ENCODE measurements at regions not wholly inside any gene's neighbourhood (a gene's known extent, or its start where the extent isn't known, plus 50 kb on each side); places are given as distances from the start of the nearest gene placed in this dataset.

GRCh38 chr2:215830304-215830703 lies 183.0 kb downstream of the MREG start:
- Histone ChIP-seq H2AFZ (ENCODE audit: low read length) (no peak overlapping the region), H3K4me3 (replicated peaks in 1 of 3; ENCODE audit: insufficient read depth in 1 of 3, low read depth in 2 of 3, low read length in 3 of 3) (no peak overlapping the region), H3K4me1 (ENCODE audit: insufficient read depth, low read length) (peaks cover 98% of the 10 kb centered on the region), H3K4me2 (ENCODE audit: low read depth, low read length) (no peak overlapping the region), H3K27ac (ENCODE audit: extremely low read length, insufficient read depth, low read length) (peak overlapping the region; percentile 98), H3K27me3 (ENCODE audit: control insufficient read depth in 1 of 2, insufficient read depth in 2 of 2, low read length in 2 of 2) (no peaks in the 10 kb centered on the region), H3K9ac (ENCODE audit: insufficient read depth, low read depth, low read length) (0 out of 2 replicates have a peak overlapping the region, but pooled peaks have one; percentile 13), H4K20me1 (ENCODE audit: insufficient read depth, low read length) (no peaks in the 10 kb centered on the region), H3K9me3 (ENCODE audit: low read length) (no peaks in the 10 kb centered on the region), H3K36me3 (replicated peaks in 1 of 2; ENCODE audit: control insufficient read depth in 1 of 2, insufficient read depth in 2 of 2, low read length in 2 of 2) (no peaks in the 10 kb centered on the region), H3K79me2 (ENCODE audit: insufficient read depth, low read length) (no peaks in the 10 kb centered on the region)
- ATAC-seq (no peak), DNase-seq (ENCODE audit: low spot score) (peak; percentile 55), FAIRE-seq (no peak)
- BruUV-seq (replicated peaks) = no TSS peak
- POLR2A ChIA-PET = interaction anchor here (1.0 kb wide), 2 partner anchors 36 to 81 kb away, joined by 6 read pairs; no protein-coding TSS in a partner anchor
- in situ Hi-C loops (cut with HindIII; ENCODE audit: extremely low pct_ligation_motif_present, low pct_unique_long_range_greater_than_20kb) (no loop called here), intact Hi-C loops (cut with micrococcal nuclease; ENCODE audit: unreplicated experiment) (loop anchor here (5.0 kb wide), 2 partner anchors 413 to 518 kb away; partner anchors contain the start of gene ATIC)
- WGBS (ENCODE audit: low lambda C conversion rate) = 90% methylated on average over 4 of the region's 4 CpGs
- CTCF ChIA-PET (ENCODE audit: low intra/inter-chr PET ratio, low total read pairs) = no interaction called here
- TF ChIP-seq JUN (CRISPR knock-in tag; IDR thresholded peaks at IDR 0.05) = 0 out of 2 replicates have a peak, but pooled peaks have one; percentile 27
- no peak for TF ChIP-seq TMF1 (CRISPR knock-in tag; IDR thresholded peaks at IDR 0.05; ENCODE audit: low read depth)
- TF ChIP-seq GTF2F1 (IDR thresholded peaks at IDR 0.05; ENCODE audit: low read length) = no peak
- TF ChIP-seq EP300 (IDR thresholded peaks at IDR 0.05; ENCODE audit: low read depth in 2 of 2, low read length in 2 of 2) = peak in 1 of 2 experiments; percentile 21; a peak in 1 of 4 replicates
- no peak for TF ChIP-seq EP300 (CRISPR knock-in tag; IDR thresholded peaks at IDR 0.05; ENCODE audit: borderline replicate concordance)
- TF ChIP-seq MED8 (CRISPR knock-in tag; IDR thresholded peaks at IDR 0.05; ENCODE audit: insufficient replicate concordance) = no peak
- TF ChIP-seq, protein P1, sequence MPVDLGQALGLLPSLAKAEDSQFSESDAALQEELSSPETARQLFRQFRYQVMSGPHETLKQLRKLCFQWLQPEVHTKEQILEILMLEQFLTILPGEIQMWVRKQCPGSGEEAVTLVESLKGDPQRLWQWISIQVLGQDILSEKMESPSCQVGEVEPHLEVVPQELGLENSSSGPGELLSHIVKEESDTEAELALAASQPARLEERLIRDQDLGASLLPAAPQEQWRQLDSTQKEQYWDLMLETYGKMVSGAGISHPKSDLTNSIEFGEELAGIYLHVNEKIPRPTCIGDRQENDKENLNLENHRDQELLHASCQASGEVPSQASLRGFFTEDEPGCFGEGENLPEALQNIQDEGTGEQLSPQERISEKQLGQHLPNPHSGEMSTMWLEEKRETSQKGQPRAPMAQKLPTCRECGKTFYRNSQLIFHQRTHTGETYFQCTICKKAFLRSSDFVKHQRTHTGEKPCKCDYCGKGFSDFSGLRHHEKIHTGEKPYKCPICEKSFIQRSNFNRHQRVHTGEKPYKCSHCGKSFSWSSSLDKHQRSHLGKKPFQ (CRISPR knock-in tag; IDR thresholded peaks at IDR 0.05; ENCODE audit: insufficient replicate concordance) = no peak
- TF ChIP-seq ZNF570 (CRISPR knock-in tag; IDR thresholded peaks at IDR 0.05; ENCODE audit: borderline replicate concordance) = no peak
- TF ChIP-seq, protein P2, sequence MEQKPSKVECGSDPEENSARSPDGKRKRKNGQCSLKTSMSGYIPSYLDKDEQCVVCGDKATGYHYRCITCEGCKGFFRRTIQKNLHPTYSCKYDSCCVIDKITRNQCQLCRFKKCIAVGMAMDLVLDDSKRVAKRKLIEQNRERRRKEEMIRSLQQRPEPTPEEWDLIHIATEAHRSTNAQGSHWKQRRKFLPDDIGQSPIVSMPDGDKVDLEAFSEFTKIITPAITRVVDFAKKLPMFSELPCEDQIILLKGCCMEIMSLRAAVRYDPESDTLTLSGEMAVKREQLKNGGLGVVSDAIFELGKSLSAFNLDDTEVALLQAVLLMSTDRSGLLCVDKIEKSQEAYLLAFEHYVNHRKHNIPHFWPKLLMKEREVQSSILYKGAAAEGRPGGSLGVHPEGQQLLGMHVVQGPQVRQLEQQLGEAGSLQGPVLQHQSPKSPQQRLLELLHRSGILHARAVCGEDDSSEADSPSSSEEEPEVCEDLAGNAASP (CRISPR knock-in tag; IDR thresholded peaks at IDR 0.05; ENCODE audit: borderline replicate concordance) = peak; percentile 91; the same call in 1 of the 2 replicates
- no peak for TF ChIP-seq ZZZ3 (CRISPR knock-in tag; IDR thresholded peaks at IDR 0.05; ENCODE audit: borderline replicate concordance)
- no peak for TF ChIP-seq ZNF431 (CRISPR knock-in tag; IDR thresholded peaks at IDR 0.05; ENCODE audit: borderline replicate concordance, low read depth)
- TF ChIP-seq DMTF1 (CRISPR knock-in tag; IDR thresholded peaks at IDR 0.05) = no peak
- no peak for TF ChIP-seq POLR2AphosphoS5 (IDR thresholded peaks at IDR 0.05; ENCODE audit: low read depth, low read length)
- no peak for TF ChIP-seq ZNF883 (CRISPR knock-in tag; IDR thresholded peaks at IDR 0.05; ENCODE audit: not compliant biosample characterization)
- peak; percentile 47; the same call in 1 of the 2 replicates for TF ChIP-seq NFE2L2 (IDR thresholded peaks at IDR 0.05; ENCODE audit: low read length)
- TF ChIP-seq, protein P3, sequence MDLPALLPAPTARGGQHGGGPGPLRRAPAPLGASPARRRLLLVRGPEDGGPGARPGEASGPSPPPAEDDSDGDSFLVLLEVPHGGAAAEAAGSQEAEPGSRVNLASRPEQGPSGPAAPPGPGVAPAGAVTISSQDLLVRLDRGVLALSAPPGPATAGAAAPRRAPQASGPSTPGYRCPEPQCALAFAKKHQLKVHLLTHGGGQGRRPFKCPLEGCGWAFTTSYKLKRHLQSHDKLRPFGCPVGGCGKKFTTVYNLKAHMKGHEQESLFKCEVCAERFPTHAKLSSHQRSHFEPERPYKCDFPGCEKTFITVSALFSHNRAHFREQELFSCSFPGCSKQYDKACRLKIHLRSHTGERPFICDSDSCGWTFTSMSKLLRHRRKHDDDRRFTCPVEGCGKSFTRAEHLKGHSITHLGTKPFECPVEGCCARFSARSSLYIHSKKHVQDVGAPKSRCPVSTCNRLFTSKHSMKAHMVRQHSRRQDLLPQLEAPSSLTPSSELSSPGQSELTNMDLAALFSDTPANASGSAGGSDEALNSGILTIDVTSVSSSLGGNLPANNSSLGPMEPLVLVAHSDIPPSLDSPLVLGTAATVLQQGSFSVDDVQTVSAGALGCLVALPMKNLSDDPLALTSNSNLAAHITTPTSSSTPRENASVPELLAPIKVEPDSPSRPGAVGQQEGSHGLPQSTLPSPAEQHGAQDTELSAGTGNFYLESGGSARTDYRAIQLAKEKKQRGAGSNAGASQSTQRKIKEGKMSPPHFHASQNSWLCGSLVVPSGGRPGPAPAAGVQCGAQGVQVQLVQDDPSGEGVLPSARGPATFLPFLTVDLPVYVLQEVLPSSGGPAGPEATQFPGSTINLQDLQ (CRISPR knock-in tag; IDR thresholded peaks at IDR 0.05) = no peak
- TF ChIP-seq FOSL2 (CRISPR knock-in tag; IDR thresholded peaks at IDR 0.05) = peak; percentile 78
- TF ChIP-seq RXRA (CRISPR knock-in tag; IDR thresholded peaks at IDR 0.05) = peak; percentile 61; the same call in 1 of the 2 replicates

All from HepG2 (cell line).